Activated CD8-positive, alpha-beta T cell treated with anti-CD3 and anti-CD28 coated beads, Interleukin-2, amount 10 ng/mL, durations not matched to agents 7 days and 5 days (primary cell): ENCODE measurements at regions not wholly inside any gene's neighbourhood (a gene's known extent, or its start where the extent isn't known, plus 50 kb on each side); places are given as distances from the start of the nearest gene placed in this dataset.

ENCODE experiments used
- ATAC-seq: fragments of 150-1000 bp; cut with Tn5 transposase; one replicate; pipeline ENCODE4 v1.10.0; 2021; ENCODE audit warnings: moderate library complexity
- CTCF ChIA-PET: fragments of 350-600 bp; sonication (Branson Sonifier 250); formaldehyde crosslinking; loops from one replicate; lab custom pipeline; 2021; ENCODE audit warnings: antibody characterized with exemption; lab: Charles Lee
- POLR2A ChIA-PET: fragments of 350-600 bp; sonication (Branson Sonifier 250); formaldehyde crosslinking; loops from one replicate; lab custom pipeline; 2021; ENCODE audit warnings: antibody characterized with exemption; lab: Charles Lee
- DNase-seq: peaks from one replicate; pipeline ENCODE4 v3.0.0-alpha.2; 2020
- H3K27ac Mint-ChIP-seq: one replicate; pipeline ENCODE4 v1.8.0; 2021; ENCODE audit warnings: mild to moderate bottlenecking, mixed read lengths
- H3K27me3 Mint-ChIP-seq: one replicate; pipeline ENCODE4 v1.8.0; 2021; ENCODE audit warnings: low read depth, mixed read lengths
- H3K36me3 Mint-ChIP-seq: one replicate; pipeline ENCODE4 v1.8.0; 2021; ENCODE audit warnings: low read depth, mixed read lengths
- H3K4me1 Mint-ChIP-seq: one replicate; pipeline ENCODE4 v1.8.0; 2021; ENCODE audit warnings: low read depth, mixed read lengths
- H3K4me3 Mint-ChIP-seq: one replicate; pipeline ENCODE4 v1.8.0; 2021; ENCODE audit warnings: mild to moderate bottlenecking, mixed read lengths
- H3K9me3 Mint-ChIP-seq: one replicate; pipeline ENCODE4 v1.8.0; 2022; ENCODE audit warnings: mixed read lengths; ENCODE audit not compliant: insufficient read depth

DNA sequence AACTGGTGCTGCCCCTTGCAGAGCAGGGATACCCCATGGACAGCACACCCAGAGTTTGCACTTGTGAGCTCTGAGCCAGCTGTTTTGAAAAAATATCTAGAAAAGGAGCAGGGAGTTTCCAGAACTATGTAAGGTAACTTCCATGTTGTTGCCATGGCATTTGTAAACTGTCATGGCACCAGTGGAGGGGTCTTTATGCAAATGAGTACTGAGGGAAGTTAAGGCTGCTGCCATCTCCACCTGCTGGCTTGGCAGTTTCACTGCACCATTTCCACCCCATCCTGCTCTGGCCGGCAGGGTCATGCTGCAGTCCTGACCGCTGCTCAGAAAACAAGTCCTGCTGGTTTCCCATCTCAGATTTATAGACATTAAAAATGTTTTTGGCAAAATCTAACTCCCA, 52.3 kb upstream of the SNTG2 start:
- H3K36me3 Mint-ChIP-seq: no peaks in the 10 kb centered on the region
- DNase-seq: no peak
- H3K27me3 Mint-ChIP-seq: peaks cover 5% of the 10 kb centered on the region
- POLR2A ChIA-PET: no interaction called here
- peaks cover 9% of the 10 kb centered on the region for H3K9me3 Mint-ChIP-seq
- H3K27ac Mint-ChIP-seq: no peak overlapping the region
- no peak for ATAC-seq
- CTCF ChIA-PET: no interaction called here
- H3K4me1 Mint-ChIP-seq: no peaks in the 10 kb centered on the region
- no peak overlapping the region for H3K4me3 Mint-ChIP-seq

DNA sequence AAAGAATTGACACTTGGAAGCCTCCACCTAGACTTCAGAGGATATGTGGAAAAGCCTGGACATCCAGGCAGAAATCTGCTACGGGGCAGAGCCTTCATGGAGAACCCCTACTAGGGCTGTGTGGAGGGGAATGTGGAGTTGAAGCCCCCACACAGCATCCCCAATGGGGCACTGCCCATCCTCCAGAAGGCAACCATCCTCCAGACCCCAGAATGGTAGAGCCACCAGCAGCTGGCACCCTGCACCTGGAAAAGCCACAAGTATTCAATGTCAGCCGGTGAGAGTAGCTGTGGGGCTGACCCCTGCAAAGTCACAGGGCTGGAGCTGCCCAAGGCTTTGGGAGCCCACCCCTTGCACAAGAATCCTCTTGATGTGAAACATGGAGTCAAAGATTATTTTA, 53.6 kb upstream of the SNTG2 start:
- ChIA-PET POLR2A (no interaction called here), CTCF (no interaction called here)
- ATAC-seq (no peak), DNase-seq (no peak)
- Mint-ChIP-seq H3K9me3 (peaks cover 9% of the 10 kb centered on the region), H3K36me3 (no peaks in the 10 kb centered on the region), H3K4me1 (no peaks in the 10 kb centered on the region), H3K4me3 (no peak overlapping the region), H3K27me3 (peaks cover 12% of the 10 kb centered on the region), H3K27ac (no peak overlapping the region)

GRCh38 chr2:893311-893710, 57.3 kb upstream of the SNTG2 start:
- ATAC-seq: no peak

DNA sequence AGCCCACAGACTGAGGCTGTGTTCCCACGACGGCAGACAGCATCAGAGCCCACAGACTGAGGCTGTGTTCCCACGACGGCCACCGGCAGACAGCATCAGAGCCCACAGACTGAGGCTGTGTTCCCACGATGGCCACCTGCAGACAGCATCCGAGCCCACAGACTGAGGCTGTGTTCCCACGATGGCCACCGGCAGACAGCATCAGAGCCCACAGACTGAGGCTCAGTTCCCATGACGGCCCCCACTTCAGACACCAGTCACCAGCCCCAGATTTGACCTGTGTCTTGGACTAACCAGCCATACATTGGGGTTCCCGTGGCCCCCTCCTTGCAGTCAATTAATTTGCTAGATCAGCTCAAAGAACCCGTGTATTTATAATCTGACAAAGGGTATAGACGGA, 57.8 kb upstream of the SNTG2 start:
- ATAC-seq (no peak), DNase-seq (no peak)
- Mint-ChIP-seq H3K9me3 (peaks cover 9% of the 10 kb centered on the region), H3K27ac (no peak overlapping the region), H3K4me3 (no peak overlapping the region), H3K4me1 (no peaks in the 10 kb centered on the region), H3K36me3 (no peaks in the 10 kb centered on the region), H3K27me3 (peaks cover 16% of the 10 kb centered on the region)
- CTCF ChIA-PET: no interaction called here
- POLR2A ChIA-PET: no interaction called here

More at GRCh38 chr2:893311-893710, 57.3 kb upstream of the SNTG2 start:
- Mint-ChIP-seq H3K27ac (no peak overlapping the region), H3K27me3 (peaks cover 16% of the 10 kb centered on the region), H3K9me3 (peaks cover 9% of the 10 kb centered on the region), H3K4me3 (no peak overlapping the region), H3K4me1 (no peaks in the 10 kb centered on the region), H3K36me3 (no peaks in the 10 kb centered on the region)
- CTCF ChIA-PET: no interaction called here
- POLR2A ChIA-PET: no interaction called here
- DNase-seq: no peak

DNA sequence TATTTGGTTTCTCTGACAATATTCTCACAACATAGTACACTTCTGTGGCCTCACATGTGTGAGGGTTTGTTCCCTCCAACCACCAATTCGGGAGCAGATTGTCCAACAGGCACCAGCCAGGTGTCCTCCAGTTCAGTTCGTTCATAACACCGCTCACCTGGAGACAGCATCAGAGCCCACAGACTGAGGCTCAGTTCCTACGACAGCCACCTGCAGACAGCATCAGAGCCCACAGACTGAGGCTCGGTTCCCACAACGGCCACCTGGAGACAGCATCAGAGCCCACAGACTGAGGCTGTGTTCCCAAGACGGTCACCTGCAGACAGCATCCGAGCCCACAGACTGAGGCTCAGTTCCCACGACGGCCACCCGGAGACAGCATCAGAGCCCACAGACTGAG, 58.2 kb upstream of the SNTG2 start:
- Mint-ChIP-seq H3K9me3 (peaks cover 9% of the 10 kb centered on the region), H3K36me3 (no peaks in the 10 kb centered on the region), H3K27ac (no peak overlapping the region), H3K4me1 (no peaks in the 10 kb centered on the region), H3K4me3 (no peak overlapping the region), H3K27me3 (peaks cover 16% of the 10 kb centered on the region)
- no peak for ATAC-seq
- POLR2A ChIA-PET: no interaction called here
- CTCF ChIA-PET: no interaction called here
- DNase-seq: no peak

- Mint-ChIP-seq H3K27me3 (peaks cover 16% of the 10 kb centered on the region), H3K9me3 (peaks cover 9% of the 10 kb centered on the region), H3K4me1 (no peaks in the 10 kb centered on the region), H3K36me3 (no peaks in the 10 kb centered on the region), H3K4me3 (no peak overlapping the region), H3K27ac (no peak overlapping the region)
- ATAC-seq (no peak), DNase-seq (no peak)
- POLR2A ChIA-PET: no interaction called here
- CTCF ChIA-PET: no interaction called here
Observed at GRCh38 chr2:891734-892133, 58.9 kb upstream of the SNTG2 start.

DNA sequence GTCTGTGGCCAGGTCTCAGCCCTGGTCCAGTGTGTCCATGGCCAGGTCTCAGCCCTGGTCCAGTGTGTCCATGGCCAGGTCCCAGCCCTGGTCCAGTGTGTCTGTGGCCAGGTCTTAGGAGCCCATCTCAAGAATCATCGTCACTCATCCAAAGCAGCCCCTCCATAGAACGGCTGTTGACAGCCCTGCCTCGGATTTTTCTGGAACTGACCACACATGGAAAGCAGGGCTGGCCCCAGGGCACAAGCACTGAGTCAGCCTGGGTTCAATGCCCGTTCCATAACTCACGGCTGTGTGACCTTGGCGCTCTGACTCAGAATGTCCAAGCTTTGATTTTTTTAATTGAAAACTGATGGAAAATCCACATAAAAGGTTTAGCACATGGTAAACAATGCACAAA, 59.9 kb upstream of the SNTG2 start:
- Mint-ChIP-seq H3K27ac (no peak overlapping the region), H3K9me3 (no peaks in the 10 kb centered on the region), H3K36me3 (no peaks in the 10 kb centered on the region), H3K4me3 (no peak overlapping the region), H3K27me3 (peaks cover 15% of the 10 kb centered on the region), H3K4me1 (no peaks in the 10 kb centered on the region)
- CTCF ChIA-PET: no interaction called here
- DNase-seq (no peak), ATAC-seq (no peak)
- POLR2A ChIA-PET: no interaction called here

DNA sequence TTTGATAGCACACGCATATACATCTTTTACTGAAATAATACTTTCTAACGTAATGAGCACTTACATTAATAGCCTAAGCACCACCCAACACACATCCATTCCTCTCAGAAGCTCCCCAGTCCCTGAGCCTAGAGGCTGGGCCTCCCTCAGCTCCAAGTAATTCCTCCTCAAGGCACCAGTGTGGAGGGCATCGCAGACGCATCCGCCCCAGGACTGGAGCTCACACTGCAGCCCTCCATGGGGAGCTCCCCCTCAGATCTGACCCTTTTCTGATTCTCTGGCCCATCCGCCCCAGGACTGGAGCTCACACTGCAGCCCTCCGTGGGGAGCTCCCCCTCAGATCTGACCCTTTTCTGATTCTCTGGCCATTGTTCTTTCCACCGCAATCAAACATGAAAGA, 60.4 kb upstream of the SNTG2 start:
- ATAC-seq (no peak), DNase-seq (no peak)
- Mint-ChIP-seq H3K9me3 (no peaks in the 10 kb centered on the region), H3K4me3 (no peak overlapping the region), H3K36me3 (no peaks in the 10 kb centered on the region), H3K27me3 (peaks cover 12% of the 10 kb centered on the region), H3K4me1 (no peaks in the 10 kb centered on the region), H3K27ac (no peak overlapping the region)
- ChIA-PET POLR2A (no interaction called here), CTCF (no interaction called here)

- CTCF ChIA-PET: no interaction called here
- Mint-ChIP-seq H3K4me1 (no peaks in the 10 kb centered on the region), H3K9me3 (no peaks in the 10 kb centered on the region), H3K27ac (no peak overlapping the region), H3K27me3 (peaks cover 17% of the 10 kb centered on the region), H3K4me3 (no peak overlapping the region), H3K36me3 (no peaks in the 10 kb centered on the region)
- DNase-seq (no peak), ATAC-seq (no peak)
- POLR2A ChIA-PET: no interaction called here
Observed at GRCh38 chr2:888906-889566, 61.6 kb upstream of the SNTG2 start.

GRCh38 chr2:888211-888801, 62.3 kb upstream of the SNTG2 start:
- Mint-ChIP-seq H3K4me3 (no peak overlapping the region), H3K4me1 (no peaks in the 10 kb centered on the region), H3K27me3 (peaks cover 19% of the 10 kb centered on the region), H3K9me3 (no peaks in the 10 kb centered on the region), H3K36me3 (no peaks in the 10 kb centered on the region), H3K27ac (no peak overlapping the region)
- no peak for ATAC-seq
- CTCF ChIA-PET: no interaction called here
- POLR2A ChIA-PET: no interaction called here
- DNase-seq: no peak

DNA sequence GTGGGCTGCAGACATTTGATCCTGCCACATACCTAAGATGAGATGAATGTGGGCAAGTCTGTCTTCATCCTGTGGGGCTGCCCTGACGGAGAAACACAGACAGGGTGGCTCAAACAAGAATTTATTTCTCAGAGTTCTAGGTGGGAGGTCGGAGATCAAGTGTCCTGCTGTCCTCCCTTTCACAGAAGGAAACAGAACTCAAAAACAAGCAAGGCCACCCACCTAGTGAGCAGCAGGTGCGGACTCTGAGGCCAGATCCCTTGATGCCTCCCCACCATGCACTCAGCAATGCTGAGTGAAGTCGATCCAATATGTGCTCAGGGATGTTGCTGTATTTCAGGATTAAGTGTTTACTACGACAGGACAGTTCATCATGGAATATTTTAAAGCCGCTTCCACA, 63.0 kb upstream of the SNTG2 start:
- ChIA-PET CTCF (no interaction called here), POLR2A (no interaction called here)
- DNase-seq: no peak
- no peak overlapping the region for H3K4me3 Mint-ChIP-seq
- no peaks in the 10 kb centered on the region for H3K4me1 Mint-ChIP-seq
- no peak overlapping the region for H3K27ac Mint-ChIP-seq
- H3K9me3 Mint-ChIP-seq: no peaks in the 10 kb centered on the region
- H3K27me3 Mint-ChIP-seq: peaks cover 20% of the 10 kb centered on the region
- no peak for ATAC-seq
- no peaks in the 10 kb centered on the region for H3K36me3 Mint-ChIP-seq

DNA sequence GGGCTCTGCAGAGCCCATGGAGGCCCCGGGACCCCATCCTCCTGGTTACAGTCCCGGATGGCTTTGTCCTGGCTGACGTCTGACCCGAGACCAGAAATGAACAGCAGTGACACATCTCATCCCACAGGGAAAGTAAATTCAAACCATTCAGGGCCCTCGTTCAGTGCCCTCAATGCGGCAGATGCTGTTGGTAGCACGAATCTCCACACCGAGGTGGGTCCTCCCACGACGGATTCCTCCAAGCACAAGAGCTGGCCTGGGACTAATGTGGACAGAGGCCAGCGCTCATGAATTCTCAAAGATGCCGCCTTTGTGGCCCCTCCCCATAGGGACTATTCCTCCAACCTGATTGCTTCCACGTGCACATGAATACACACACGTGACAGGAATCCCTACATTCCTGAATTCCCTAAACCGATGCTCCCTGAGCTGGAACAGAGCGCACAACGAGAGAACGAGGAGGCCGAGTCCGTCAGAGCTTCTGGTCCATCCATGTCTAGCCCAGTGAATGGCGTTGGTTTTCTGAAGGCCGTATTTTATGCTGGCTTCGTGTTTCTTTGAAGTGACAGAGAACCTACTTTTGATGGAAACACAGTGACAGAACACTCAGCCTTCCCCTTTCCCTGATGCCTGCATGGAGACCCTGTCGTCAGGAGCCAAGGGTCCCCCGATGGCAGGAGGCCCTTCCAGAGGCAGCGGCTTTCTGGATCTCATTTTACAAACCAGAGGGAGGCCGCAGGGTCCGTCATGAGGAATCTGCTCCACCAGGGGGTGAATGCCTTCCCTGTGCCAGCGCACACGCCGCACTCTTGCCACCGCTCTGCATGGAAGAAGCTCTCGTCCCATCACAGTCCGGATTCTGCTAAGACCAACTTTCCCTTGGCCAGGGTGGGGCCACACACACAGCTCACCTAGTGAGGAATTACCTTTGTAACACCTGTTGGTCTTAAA, 64.3 kb upstream of the SNTG2 start:
- POLR2A ChIA-PET: no interaction called here
- CTCF ChIA-PET: no interaction called here
- Mint-ChIP-seq H3K36me3 (no peaks in the 10 kb centered on the region), H3K27ac (no peak overlapping the region), H3K9me3 (no peaks in the 10 kb centered on the region), H3K4me1 (no peaks in the 10 kb centered on the region), H3K27me3 (peaks cover 13% of the 10 kb centered on the region), H3K4me3 (no peak overlapping the region)
- ATAC-seq: no peak
- DNase-seq: no peak
